ENCODE measurements at regions not wholly inside any gene's neighbourhood (a gene's known extent, or its start where the extent isn't known, plus 50 kb on each side); places are given as distances from the start of the nearest gene placed in this dataset.

- DNase-seq (ENCODE audit: low spot score), result no peak
Measured at GRCh38 chr5:168202996-168203395, 88.4 kb upstream of the WWC1 start.

GRCh38 chr5:168204165-168204564 lies 87.3 kb upstream of the WWC1 start:
- DNase-seq (ENCODE audit: low spot score), result no peak

- DNase-seq (ENCODE audit: low spot score), result no peak
Measured at GRCh38 chr5:168207450-168208029, 83.9 kb upstream of the WWC1 start.

- DNase-seq (ENCODE audit: low spot score), result no peak
Measured at GRCh38 chr5:168209244-168209995, 82.0 kb upstream of the WWC1 start.

- no peak for DNase-seq (ENCODE audit: low spot score)
Measured at GRCh38 chr5:168209997-168210396, 81.4 kb upstream of the WWC1 start.

GRCh38 chr5:168211245-168211644 lies 80.2 kb upstream of the WWC1 start:
- no peak for DNase-seq (ENCODE audit: low spot score)

- DNase-seq (ENCODE audit: low spot score), result no peak
Measured at GRCh38 chr5:168211936-168212335, 79.5 kb upstream of the WWC1 start.

- DNase-seq (ENCODE audit: low spot score), result no peak
Measured at GRCh38 chr5:168214071-168214470, 77.4 kb upstream of the WWC1 start.

- no peak for DNase-seq (ENCODE audit: low spot score)
Measured at GRCh38 chr5:168214886-168215285, 76.6 kb upstream of the WWC1 start.

- DNase-seq (ENCODE audit: low spot score), result no peak
Measured at GRCh38 chr5:168215646-168216045, 75.8 kb upstream of the WWC1 start.

GRCh38 chr5:168216989-168217388 lies 74.5 kb upstream of the WWC1 start:
- no peak for DNase-seq (ENCODE audit: low spot score)

- no peak for DNase-seq (ENCODE audit: low spot score)
Measured at GRCh38 chr5:168217497-168217896, 73.9 kb upstream of the WWC1 start.

- DNase-seq (ENCODE audit: low spot score), result no peak
Measured at GRCh38 chr5:168218746-168219145, 72.7 kb upstream of the WWC1 start.

- DNase-seq (ENCODE audit: low spot score), result peak; percentile 60
Measured at GRCh38 chr5:168219515-168220410, 71.7 kb upstream of the WWC1 start.

- no peak for DNase-seq (ENCODE audit: low spot score)
Measured at GRCh38 chr5:168224085-168224484, 67.4 kb upstream of the WWC1 start.

- no peak for DNase-seq (ENCODE audit: low spot score)
Measured at GRCh38 chr5:168226012-168226411, 65.4 kb upstream of the WWC1 start.

GRCh38 chr5:168227001-168227400 lies 64.4 kb upstream of the WWC1 start:
- DNase-seq (ENCODE audit: low spot score), result no peak

- no peak for DNase-seq (ENCODE audit: low spot score)
Measured at GRCh38 chr5:168227973-168228615, 63.4 kb upstream of the WWC1 start.

GRCh38 chr5:168228668-168229067 lies 62.8 kb upstream of the WWC1 start:
- no peak for DNase-seq (ENCODE audit: low spot score)

GRCh38 chr5:168234133-168234532 lies 57.3 kb upstream of the WWC1 start:
- no peak for DNase-seq (ENCODE audit: low spot score)

- DNase-seq (ENCODE audit: low spot score), result no peak
Measured at GRCh38 chr5:168238463-168238862, 53.0 kb upstream of the WWC1 start.

GRCh38 chr5:168239325-168239724 lies 52.1 kb upstream of the WWC1 start:
- DNase-seq (ENCODE audit: low spot score), result no peak
